ENCODE measurements at regions not wholly inside any gene's neighbourhood (a gene's known extent, or its start where the extent isn't known, plus 50 kb on each side); places are given as distances from the start of the nearest gene placed in this dataset.

GRCh38 chr6:23447731-23448130, 678.3 kb upstream of the NRSN1 start:
- no peak for DNase-seq (ENCODE audit: extremely low read depth in 1 of 11, low read depth in 9 of 11, low spot score in 4 of 11)

GRCh38 chr6:23448281-23448680, 677.7 kb upstream of the NRSN1 start:
- DNase-seq (ENCODE audit: extremely low read depth in 1 of 11, low read depth in 9 of 11, low spot score in 4 of 11), result no peak

GRCh38 chr6:23454080-23454976, 671.7 kb upstream of the NRSN1 start:
- no peak for DNase-seq (ENCODE audit: extremely low read depth in 1 of 11, low read depth in 9 of 11, low spot score in 4 of 11)

GRCh38 chr6:23455754-23456153, 670.3 kb upstream of the NRSN1 start:
- no peak for DNase-seq (ENCODE audit: extremely low read depth in 1 of 11, low read depth in 9 of 11, low spot score in 4 of 11)

GRCh38 chr6:23456396-23456795, 669.6 kb upstream of the NRSN1 start:
- no peak for DNase-seq (ENCODE audit: extremely low read depth in 1 of 11, low read depth in 9 of 11, low spot score in 4 of 11)

- no peak for DNase-seq (ENCODE audit: extremely low read depth in 1 of 11, low read depth in 9 of 11, low spot score in 4 of 11)
Observed at GRCh38 chr6:23457321-23457720, 668.7 kb upstream of the NRSN1 start.

GRCh38 chr6:23465912-23466311, 660.1 kb upstream of the NRSN1 start:
- DNase-seq (ENCODE audit: extremely low read depth in 1 of 11, low read depth in 9 of 11, low spot score in 4 of 11), result no peak

- DNase-seq (ENCODE audit: extremely low read depth in 1 of 11, low read depth in 9 of 11, low spot score in 4 of 11), result no peak
Observed at GRCh38 chr6:23477586-23477985, 648.4 kb upstream of the NRSN1 start.

GRCh38 chr6:23478312-23478711, 647.7 kb upstream of the NRSN1 start:
- DNase-seq (ENCODE audit: extremely low read depth in 1 of 11, low read depth in 9 of 11, low spot score in 4 of 11), result no peak

- no peak for DNase-seq (ENCODE audit: extremely low read depth in 1 of 11, low read depth in 9 of 11, low spot score in 4 of 11)
Observed at GRCh38 chr6:23483896-23484295, 642.1 kb upstream of the NRSN1 start.

GRCh38 chr6:23494367-23494766, 631.6 kb upstream of the NRSN1 start:
- DNase-seq (ENCODE audit: extremely low read depth in 1 of 11, low read depth in 9 of 11, low spot score in 4 of 11), result no peak

GRCh38 chr6:23498013-23498412, 628.0 kb upstream of the NRSN1 start:
- peak in 6 of 11 donors; percentile 8 to 27 (median 20) for DNase-seq (ENCODE audit: extremely low read depth in 1 of 11, low read depth in 9 of 11, low spot score in 4 of 11)

- no peak for DNase-seq (ENCODE audit: extremely low read depth in 1 of 11, low read depth in 9 of 11, low spot score in 4 of 11)
Observed at GRCh38 chr6:23499549-23499948, 626.5 kb upstream of the NRSN1 start.

GRCh38 chr6:23503173-23503572, 622.8 kb upstream of the NRSN1 start:
- DNase-seq (ENCODE audit: extremely low read depth in 1 of 11, low read depth in 9 of 11, low spot score in 4 of 11), result no peak

- no peak for DNase-seq (ENCODE audit: extremely low read depth in 1 of 11, low read depth in 9 of 11, low spot score in 4 of 11)
Observed at GRCh38 chr6:23505026-23505425, 621.0 kb upstream of the NRSN1 start.

GRCh38 chr6:23510778-23511510, 615.1 kb upstream of the NRSN1 start:
- DNase-seq (ENCODE audit: extremely low read depth in 1 of 11, low read depth in 9 of 11, low spot score in 4 of 11), result no peak

GRCh38 chr6:23511817-23512216, 614.2 kb upstream of the NRSN1 start:
- DNase-seq (ENCODE audit: extremely low read depth in 1 of 11, low read depth in 9 of 11, low spot score in 4 of 11), result no peak

- DNase-seq (ENCODE audit: extremely low read depth in 1 of 11, low read depth in 9 of 11, low spot score in 4 of 11), result no peak
Observed at GRCh38 chr6:23518294-23518693, 607.7 kb upstream of the NRSN1 start.

- DNase-seq (ENCODE audit: extremely low read depth in 1 of 11, low read depth in 9 of 11, low spot score in 4 of 11), result no peak
Observed at GRCh38 chr6:23522792-23523547, 603.0 kb upstream of the NRSN1 start.

- no peak for DNase-seq (ENCODE audit: extremely low read depth in 1 of 11, low read depth in 9 of 11, low spot score in 4 of 11)
Observed at GRCh38 chr6:23523771-23524170, 602.2 kb upstream of the NRSN1 start.
